ENCODE measurements at regions not wholly inside any gene's neighbourhood (a gene's known extent, or its start where the extent isn't known, plus 50 kb on each side); places are given as distances from the start of the nearest gene placed in this dataset.
"Not testable (repeated sequence)": the region's sequence is repeated elsewhere in the genome, so short reads cannot be mapped to it uniquely, and the experiment has no call there.

DNA sequence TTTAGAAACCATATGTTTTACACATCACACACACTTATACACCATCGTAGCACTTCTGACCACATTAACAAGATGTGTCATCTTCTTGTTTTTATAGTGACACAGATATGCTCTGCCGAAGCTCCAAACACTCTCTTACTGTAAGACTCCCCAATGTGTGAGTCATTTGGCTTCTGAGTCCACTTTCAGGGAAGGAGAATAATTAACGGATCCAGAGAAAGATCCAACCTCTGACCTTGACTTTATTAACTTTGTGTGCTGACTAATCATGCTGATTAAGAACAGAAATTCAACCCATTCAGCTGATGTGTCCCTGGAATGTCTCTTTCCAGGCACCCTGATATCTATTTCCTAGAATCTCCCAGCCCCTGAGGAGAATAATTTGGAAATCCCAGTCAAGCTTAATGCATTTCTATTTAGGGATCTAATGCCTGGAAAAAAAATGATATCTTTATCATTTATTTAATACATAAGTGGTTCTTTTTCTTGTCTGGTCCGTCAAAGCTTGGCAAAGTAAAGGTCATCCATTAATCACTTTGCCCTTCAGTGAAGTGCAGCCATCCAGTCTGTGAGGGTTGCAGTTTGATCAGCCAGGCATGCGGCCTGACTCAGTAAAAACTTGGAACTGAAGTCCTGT, 615.8 kb upstream of the SYT4 start:
- no peak for DNase-seq

DNA sequence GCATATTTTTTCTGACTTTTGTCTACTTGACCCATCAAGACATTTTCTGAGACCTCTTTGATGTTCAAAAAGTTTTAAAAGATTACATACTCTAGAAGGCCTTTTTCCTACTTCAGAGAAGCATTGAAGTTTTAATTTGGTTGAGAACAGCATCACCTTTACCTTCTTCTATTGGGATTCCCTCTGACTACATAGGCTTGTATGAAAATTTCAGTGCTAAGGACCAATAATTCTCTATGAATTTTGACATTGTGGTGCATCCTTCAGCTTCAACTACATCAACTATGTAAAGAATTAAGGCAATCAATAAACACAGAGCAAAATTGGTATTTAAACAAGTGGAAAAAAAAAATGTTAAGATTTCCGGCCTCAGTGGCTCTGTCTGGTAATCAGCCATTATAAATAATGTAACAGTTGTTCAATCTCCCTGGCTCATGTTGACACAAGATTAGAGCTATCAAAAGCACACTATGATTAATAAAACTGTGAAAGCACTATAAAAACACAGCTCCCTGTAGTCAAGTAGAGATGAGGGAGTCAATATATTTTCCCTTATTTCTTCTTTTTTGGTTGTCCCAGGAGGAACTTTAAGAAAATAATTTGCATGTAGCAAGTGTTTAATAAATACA, 627.0 kb upstream of the SYT4 start:
- no peak for DNase-seq

DNA sequence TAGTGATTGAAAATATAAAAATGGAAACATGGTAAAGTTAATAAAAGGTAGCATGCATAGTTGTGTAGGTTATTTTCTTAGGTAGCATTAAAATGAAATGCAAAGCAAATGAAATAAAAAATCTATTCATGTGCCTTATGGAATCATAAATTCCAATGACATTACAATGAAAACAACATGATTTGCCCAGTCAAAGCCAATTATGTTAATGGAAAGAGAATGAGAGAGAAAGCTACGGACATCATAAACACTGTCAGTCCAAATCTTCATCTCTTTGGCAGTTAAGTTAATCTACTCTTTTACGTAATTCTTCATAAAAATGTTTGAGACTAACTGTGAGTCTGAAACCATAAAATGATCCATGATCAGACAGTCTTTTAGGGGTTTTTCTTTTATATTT, 636.7 kb upstream of the SYT4 start:
- no peak for DNase-seq

DNA sequence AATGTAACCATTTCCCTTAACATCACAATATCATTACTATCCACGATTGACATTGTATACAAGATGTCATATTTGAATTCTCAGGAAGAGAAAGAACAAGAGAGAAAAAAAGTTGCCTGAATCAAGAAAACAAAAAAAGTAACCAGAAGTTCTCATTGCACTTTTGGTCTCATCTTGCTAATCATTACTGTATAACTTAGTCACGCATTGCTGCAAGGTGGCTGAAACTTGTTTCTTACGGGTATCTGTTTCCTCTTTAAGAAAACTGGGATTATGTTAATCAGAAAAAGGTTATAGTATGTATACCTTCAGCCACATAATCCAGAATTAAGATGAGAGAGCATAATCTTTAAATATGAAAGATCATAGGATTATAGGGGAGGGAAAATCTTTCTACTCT, 639.7 kb upstream of the SYT4 start:
- no peak for DNase-seq

DNA sequence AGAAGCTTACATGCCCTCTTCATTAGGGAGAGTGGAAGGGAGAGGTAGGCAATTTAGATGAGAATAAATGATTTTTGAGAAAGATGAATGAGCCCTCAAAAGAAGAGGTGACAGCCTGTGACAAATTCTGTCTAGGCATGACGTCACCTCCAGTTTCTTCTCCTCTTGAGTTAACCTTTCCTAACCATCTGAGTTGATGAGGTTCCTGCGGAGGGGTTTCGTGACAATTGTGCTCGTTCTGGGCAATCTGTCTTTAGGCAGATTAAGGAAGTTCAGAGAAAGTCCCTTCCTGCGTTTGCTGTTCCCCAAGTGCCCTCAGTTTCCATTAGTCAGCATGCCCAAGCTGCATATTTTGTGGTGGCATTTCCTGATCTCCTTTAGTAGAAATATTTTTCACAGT, 640.2 kb upstream of the SYT4 start:
- no peak for DNase-seq

DNA sequence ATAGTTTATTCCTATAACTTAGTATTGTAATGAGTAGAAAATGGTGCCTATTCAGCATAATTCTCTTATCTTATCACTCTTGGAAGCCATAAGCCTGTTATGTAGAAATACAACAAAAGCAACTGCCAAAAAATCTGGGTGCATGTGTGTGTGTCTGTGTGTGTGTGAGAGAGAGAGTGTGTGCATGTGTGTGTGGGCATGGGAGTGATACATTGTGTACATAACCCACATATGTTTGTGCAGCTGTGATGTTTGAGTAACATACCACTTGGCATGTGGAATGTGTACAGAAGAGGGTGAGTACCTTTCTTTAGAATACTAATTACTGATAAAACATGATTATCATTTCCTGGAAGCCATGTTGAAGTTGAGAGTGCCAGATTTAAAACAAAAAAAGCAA, 642.3 kb upstream of the SYT4 start:
- no peak for DNase-seq

DNA sequence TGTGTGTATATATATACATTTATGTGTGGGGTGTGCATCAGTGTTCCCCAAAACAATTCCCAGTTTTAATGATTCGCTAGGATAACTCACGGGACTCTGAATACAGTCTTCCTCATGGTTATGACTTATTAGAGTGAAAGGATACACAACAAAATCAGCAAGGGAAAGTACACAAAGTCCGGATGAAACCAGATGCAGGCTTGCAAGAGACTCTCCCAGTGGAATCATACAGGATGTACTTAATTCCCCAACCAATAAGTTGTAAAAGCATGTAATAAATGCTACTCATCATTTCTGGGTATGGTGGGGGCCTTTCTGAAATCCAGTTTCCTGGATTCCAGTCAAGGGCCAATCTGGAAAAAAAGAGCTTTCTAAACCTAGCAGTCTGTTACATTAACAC, 654.1 kb upstream of the SYT4 start:
- DNase-seq, result no peak

DNA sequence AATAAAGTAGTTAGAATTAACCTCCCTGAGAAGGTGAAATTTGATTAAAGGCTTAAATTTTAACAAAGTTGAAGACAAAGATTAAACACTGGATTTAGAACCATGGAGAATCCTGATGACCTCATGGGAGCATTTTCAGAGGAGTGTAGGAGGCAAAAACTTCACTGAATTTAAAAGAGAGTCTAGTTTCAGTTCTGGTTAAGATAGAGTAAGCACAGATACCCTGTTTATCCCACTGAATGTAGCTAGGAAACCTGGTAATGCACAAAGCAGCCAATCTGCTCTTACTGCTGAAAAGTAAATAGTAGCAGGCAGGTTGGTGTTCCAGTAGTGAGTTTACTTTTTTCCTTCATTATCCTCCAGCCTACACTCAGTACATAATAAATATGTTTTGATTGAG, 654.9 kb upstream of the SYT4 start:
- no peak for DNase-seq

DNA sequence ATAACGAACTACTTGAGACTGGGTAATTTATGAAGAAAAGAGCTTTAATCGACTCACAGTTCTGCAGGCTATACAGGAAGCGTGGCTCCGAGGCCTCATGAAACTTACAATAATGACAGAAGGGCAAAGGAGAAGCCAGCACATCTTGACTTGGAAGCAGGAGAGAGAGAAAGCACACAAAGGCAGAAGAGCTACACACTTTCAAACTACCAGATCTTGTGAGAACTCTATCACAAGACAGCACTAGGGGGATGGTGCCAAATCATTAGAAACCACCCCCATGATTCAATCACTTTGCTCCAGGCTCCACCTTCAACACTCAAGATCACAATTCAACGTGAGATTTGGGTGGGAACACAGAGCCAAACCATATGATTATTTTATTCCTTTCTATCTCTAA, 655.9 kb upstream of the SYT4 start:
- no peak for DNase-seq

DNA sequence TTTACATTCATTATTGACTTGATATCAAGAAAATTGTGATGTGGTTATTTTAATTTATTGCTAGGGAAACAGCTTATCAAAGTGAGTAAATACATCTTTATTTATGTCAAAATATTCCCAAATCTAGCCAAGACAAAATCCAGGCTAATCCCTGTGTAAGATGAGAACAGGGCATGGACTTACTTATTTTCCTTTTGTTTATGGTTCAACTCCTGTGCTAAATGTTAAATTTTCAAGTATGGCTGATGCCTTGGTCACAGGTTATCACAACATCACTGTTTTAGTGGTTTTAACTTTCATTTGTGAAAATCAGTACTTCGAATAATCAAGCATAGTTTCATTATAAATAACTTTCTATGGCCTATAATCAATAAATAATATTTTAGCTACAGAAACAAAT, 657.0 kb upstream of the SYT4 start:
- DNase-seq, result no peak

DNA sequence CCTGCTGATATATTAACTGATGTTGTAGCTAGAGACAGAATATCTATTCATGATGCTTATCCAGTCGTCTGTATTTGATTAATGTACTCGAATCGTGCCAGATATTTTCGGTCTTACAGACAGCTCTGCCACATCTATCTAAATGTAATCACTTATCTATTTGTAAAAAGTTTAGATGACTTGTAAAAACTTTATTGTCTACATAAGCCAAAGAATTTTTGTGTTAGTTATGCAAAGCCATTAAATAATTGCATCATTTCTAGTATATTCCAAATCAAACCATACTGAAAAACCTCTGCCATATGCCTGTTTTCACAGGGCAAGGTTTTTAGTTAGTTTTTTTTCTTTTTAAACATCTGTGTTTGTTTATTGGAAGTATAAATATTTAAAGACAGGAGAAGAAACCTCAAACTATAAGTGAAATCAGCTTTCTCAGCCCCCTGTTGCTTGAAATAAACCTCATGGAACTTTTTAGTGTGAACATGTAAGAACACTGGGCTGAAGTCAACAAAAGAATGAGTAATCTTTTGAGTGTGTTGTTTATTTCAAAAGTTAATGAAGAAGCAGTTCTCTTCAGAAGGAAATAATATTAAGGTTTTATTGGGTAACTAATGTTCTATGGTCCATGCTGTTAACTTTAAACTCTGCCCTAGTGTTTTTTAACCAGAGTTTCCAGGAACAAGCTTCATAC, 657.6 kb upstream of the SYT4 start:
- DNase-seq, result no peak

DNA sequence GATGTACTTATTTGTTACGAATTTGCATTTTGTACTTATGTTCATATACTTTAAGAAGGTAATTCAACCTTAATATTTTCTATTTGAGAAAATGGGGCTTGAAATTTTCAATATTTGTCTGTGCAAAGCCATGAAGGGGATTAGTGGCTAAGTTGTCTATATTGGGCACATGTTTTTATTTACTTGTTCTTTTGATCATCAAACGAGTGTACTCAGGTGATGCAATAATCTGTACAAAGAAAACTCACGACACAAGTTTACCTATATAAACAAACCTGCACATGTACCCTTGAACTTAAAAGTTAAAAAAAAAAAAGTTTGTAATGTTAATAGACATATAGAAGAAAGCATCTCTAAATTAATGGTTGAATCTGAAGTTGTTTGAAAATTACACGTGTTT, 658.9 kb upstream of the SYT4 start:
- DNase-seq, result no peak

DNA sequence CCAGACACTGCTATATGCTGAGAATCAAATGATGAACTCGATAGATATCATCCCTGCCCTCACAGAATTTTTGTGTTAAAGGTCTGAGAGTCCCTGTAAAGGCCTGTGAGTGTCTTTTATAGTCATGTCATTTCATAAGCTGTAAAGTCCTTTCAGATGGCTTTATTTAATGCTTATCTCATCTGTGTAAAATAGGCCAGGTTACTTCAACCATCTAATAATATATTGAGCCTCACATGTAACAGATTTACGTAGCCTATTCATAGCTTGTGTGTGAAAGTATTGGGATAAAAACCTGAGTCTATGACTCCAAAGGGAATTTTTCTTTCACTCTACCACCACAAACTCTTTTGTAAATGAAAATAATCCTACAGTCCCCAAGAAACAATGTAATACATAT, 672.0 kb upstream of the SYT4 start:
- DNase-seq, result no peak

DNA sequence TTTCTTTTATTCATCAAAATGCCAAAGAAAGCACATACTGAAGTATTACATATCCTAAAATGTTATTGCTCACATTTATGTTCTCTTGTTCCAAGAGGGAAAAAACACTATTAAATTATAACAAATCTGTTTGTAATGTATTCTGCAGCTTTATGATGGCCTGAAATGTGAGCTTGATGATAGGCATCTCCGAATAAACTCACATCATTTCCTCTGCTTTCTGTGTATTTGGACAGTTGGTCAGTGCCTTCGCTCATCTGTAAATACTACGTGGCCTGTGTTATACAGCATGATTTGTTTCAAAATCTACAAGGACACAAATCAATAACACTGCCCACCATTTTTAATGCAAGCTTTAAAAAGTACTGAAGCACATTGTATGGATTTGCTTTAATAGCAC, 672.8 kb upstream of the SYT4 start:
- DNase-seq, result no peak

DNA sequence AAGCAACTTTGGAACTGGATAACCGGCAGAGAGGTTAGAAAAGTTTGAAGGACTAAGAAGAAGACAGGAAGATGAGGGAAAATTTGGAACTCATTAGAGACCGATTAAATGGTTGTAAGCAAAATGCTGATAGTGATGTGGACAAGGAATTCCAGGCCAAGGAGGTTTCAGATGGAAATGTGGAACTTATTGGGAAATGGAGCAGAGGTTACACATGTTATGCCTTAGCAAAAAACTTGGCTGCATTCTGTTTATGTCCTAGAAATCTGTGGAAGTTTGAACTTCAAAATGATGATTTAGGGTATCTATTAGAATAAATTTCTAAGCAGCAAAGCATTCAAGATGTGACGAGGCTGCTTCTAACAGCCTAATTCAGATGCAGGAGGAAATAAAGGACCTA, 675.1 kb upstream of the SYT4 start:
- DNase-seq, result no peak

DNA sequence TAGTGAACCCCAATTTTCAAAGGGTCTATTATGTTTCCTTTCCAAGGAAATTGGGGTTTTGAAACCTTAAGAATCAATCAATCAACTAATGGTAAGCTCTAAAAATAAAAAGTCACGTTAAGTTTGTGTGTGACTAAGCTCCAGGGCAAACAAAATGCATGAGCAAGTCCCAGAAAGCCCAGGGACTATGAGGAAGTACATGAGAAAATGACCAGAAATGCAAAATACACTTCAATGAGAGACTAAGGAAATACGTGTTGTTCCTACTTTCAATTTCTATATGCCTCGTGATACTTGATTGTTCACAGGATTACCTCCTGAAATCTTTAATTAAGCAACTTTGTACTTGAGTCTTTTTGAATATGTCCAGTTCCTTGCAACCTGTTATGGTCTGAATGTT, 684.4 kb upstream of the SYT4 start:
- DNase-seq, result no peak

DNA sequence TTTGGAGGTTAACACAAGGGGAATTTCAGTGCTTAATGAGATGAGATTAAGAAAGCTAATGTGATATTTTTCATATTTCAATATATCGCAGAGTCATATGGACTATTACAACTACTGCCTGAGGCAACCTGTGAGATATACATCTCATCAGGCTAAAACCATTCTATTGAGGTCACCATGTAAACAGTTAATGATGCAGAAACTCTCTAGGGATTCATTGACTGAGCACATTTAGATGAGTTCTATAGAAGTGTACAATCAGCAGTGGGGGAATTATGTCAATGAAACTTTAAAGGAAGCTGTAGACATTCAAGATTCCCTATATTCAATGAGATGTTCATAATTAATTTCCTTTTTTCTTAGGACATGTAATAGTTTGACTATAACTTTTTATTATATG, 687.4 kb upstream of the SYT4 start:
- DNase-seq, result no peak

DNA sequence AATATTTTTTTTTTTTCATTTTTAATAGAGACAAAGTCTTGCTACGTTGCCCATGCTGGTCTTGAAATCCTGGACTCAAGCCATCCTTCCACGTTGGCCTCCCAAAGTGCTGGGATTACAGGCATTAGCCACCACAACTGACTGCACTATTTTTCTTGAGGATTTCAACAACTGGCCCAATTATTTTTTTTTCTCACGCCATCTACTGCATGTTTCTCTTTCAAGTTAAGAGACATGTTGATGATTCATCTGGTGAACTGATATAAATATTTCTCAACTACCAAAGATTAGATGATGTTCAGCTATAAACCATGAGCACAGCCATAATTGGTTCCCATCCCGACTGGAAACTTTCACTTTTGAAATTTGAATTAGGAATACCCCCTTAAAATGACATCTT, 688.4 kb upstream of the SYT4 start:
- DNase-seq, result no peak

DNA sequence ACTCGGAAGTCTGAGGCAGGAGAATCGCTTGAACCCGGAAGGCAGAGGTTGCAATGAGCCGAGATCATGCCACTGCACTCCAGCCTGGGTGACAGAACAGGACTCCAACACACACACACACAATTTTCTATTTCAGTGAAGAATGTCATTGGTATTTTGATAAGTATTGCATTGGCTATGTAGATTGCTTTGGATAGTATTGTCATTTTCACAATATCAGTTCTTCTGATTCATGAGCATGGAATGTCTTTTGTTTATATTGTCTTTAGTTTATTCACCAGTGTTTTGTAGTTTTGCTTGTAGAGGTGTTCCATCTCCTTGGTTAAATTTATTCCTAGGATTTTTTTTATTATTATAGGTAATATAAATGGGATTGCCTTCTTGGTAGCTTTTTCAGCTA, 693.4 kb upstream of the SYT4 start:
- DNase-seq, result no peak

DNA sequence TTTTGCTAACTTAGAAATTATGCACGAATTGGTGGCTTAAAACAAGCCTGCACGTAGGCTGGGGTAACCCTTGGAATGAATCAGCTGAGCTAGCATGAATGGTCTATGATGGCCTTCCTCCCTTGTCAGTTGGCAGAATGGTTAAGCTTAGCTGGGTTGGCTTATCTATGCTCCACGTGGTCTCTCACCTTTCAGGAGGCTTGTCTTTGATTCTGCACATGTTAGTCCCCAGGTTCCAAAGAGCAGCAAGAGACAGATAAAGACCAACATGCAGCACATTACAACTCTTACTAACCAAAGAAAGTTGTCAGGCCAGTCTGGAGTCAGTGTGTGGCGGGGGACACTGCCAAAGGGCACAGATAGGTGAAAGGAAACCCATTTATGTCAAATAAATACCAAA, 700.9 kb upstream of the SYT4 start:
- DNase-seq, result no peak

DNA sequence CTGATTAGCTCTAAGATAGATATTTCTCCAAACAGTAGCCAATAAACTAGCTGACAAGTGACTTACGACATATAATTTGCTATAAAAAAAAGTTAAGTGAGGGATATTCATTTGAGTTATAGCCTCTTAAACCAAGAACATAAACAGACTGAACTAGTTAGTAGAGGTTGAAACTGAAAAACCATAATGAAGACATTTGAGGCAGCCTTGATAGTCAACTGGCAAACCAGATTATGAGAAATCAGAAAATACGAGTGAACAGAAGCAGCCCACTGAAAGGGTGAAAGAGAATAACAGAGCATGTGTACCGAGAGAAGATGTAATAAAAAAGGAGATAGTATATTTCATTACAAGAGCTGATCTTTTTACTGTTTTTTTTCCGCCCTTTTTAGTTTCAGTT, 698.1 kb upstream of the SETBP1 start:
- no peak for DNase-seq

DNA sequence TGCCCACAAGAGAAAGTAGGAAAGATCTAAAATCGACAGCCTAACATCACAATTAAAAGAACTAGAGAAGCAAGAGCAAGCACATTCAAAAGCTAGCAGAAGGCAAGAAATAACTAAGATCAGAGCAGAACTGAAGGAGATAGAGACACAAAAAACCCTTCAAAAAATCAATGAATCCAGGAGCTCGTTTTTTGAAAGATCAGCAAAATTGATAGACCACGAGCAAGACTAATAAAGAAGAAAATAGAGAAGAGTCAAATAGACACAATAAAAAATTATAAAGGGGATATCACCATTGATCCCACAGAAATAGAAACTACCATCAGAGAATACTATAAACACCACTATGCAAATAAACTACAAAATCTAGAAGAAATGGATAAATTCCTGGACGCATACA, 693.6 kb upstream of the SETBP1 start:
- not testable (repeated sequence) for DNase-seq

DNA sequence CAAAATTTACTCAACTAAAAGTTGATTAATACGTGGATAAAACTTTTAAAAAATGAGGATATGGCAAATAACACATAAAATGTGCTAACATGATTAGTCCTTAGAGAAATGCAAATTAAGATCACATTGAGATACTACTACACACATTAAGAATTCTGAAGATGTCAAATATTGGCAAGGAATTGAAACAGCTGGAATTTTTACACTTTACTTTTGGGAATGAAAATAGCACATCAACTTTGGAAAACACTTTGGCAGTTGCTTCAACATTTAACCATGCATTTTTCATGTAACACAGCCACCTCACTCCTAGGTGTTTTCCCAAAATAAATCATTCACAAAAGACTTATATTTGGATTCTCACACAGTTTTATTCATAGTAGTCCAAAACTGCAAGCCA, 687.9 kb upstream of the SETBP1 start:
- DNase-seq, result no peak

DNA sequence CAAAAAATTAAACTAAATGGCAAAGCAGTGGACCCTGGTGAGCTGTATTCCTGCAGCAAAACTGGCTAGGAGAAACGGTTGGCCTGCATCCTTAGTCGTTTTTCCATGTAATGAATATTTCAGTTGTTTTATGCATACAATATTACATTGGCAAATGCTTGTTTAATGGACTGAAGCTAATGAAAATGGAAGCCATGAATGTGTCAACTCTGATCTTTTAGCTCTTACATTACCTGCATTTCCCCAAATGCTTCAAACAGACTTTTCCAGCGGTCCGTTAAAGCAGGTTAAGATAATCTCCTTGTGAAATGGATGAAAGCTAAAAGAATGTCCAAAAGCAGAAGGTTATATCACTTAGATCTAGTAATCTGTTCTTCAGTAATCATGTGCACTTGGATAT, 686.3 kb upstream of the SETBP1 start:
- DNase-seq, result no peak

DNA sequence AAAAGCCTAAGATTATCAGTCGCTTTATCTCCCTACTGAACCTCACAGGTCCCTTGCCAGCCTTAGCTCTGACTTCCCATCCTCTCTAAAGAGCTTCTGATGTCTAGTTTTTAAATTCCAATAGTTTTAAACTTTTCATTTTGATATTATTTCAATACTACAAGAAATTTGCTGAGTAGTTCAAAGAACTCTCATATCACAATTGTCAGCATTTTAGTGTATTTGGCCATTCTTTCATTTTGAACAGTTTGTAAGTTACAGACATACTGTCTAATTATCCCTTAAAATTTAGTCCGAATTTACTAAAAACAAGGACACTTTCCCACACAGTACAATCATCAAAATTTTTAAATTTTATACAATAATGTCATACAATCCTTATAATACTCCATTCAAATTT, 666.8 kb upstream of the SETBP1 start:
- no peak for DNase-seq

All from islet precursor cell (in vitro differentiated cells).